ENCODE measurements at regions not wholly inside any gene's neighbourhood (a gene's known extent, or its start where the extent isn't known, plus 50 kb on each side); places are given as distances from the start of the nearest gene placed in this dataset.

- Histone ChIP-seq H3K27me3 (ENCODE audit: insufficient read depth, low read length) (no peaks in the 10 kb centered on the region), H3K23me2 (ENCODE audit: insufficient read length, low read depth, low read length, poor library complexity, severe bottlenecking) (no peaks in the 10 kb centered on the region), H2AK5ac (ENCODE audit: insufficient read length, low read length) (no peak overlapping the region), H3K4me1 (ENCODE audit: insufficient read depth, low read length) (no peaks in the 10 kb centered on the region), H3K14ac (ENCODE audit: insufficient read depth, low read length) (no peak overlapping the region), H3K9me3 (ENCODE audit: control insufficient read depth, low read depth, low read length) (no peaks in the 10 kb centered on the region), H2BK5ac (ENCODE audit: insufficient read length, low read length) (no peak overlapping the region), H3K56ac (ENCODE audit: insufficient read length, low read depth, low read length) (no peak overlapping the region), H4K5ac (ENCODE audit: insufficient read length, low read depth, low read length) (no peak overlapping the region), H3K18ac (ENCODE audit: insufficient read length, low read depth, low read length) (no peak overlapping the region), H2BK12ac (ENCODE audit: insufficient read length, low read depth, low read length) (no peak overlapping the region), H2BK120ac (ENCODE audit: low read depth, low read length, poor library complexity, severe bottlenecking) (no peak overlapping the region), H3K23ac (ENCODE audit: insufficient read length, low read depth, low read length) (no peak overlapping the region), H3T11ph (ENCODE audit: low read length) (no peak overlapping the region), H4K20me1 (ENCODE audit: control insufficient read depth, insufficient read depth, insufficient read length) (no peaks in the 10 kb centered on the region), H4K8ac (replicated peaks; ENCODE audit: insufficient read length, low read depth, low read length) (no peak overlapping the region), H2BK20ac (ENCODE audit: low read depth, low read length, poor library complexity, severe bottlenecking) (no peak overlapping the region), H3K4me2 (ENCODE audit: insufficient read depth, insufficient read length, low read length) (no peak overlapping the region), H2AFZ (ENCODE audit: low read length) (no peak overlapping the region), H2BK15ac (ENCODE audit: low read depth, low read length) (no peak overlapping the region), H3K4ac (ENCODE audit: low read depth, low read length) (no peak overlapping the region), H3K79me2 (ENCODE audit: insufficient read depth, low read length) (no peaks in the 10 kb centered on the region), H4K91ac (ENCODE audit: insufficient read length, low read depth, low read length) (no peak overlapping the region), H3K9ac (ENCODE audit: extremely low read depth, insufficient read length, low read length) (no peak overlapping the region), H3K79me1 (ENCODE audit: insufficient read depth, low read depth, low read length, poor library complexity, severe bottlenecking) (no peaks in the 10 kb centered on the region), H3K27ac (ENCODE audit: insufficient read length, low read depth, low read length) (no peak overlapping the region)
- no peak for TF ChIP-seq CTCF (conservative IDR thresholded peaks at IDR 0.05)
- Mint-ChIP-seq H3K4me1 (peaks cover 5 to 9% of the 10 kb centered on the region in 2 experiments; a peak in 2 of 4 replicates), H3K27ac (no peak overlapping the region; a peak in 1 of 7 replicates), H3K9me3 (no peaks in the 10 kb centered on the region; a peak in 1 of 5 replicates), H3K4me3 (no peak overlapping the region), H3K36me3 (ENCODE audit: insufficient read depth in 1 of 3, low read depth in 3 of 3) (no peaks in the 10 kb centered on the region), H3K27me3 (ENCODE audit: low read depth) (peaks cover 6% of the 10 kb centered on the region)
- no CpG with 5 or more reads among the region's 3 CpGs for WGBS (ENCODE audit: extremely low coverage, insufficient read length, low lambda C conversion rate)
- no peak for DNase-seq
Measured at GRCh38 chr4:10168151-10168550, 51.6 kb upstream of the WDR1 start.
